B cell (primary cell): ENCODE measurements at regions not wholly inside any gene's neighbourhood (a gene's known extent, or its start where the extent isn't known, plus 50 kb on each side); places are given as distances from the start of the nearest gene placed in this dataset.

Source experiments
- ATAC-seq: fragments of 200-7000 bp; cut with Tn5 transposase; one replicate; pipeline ENCODE4 v1.10.0; 2021; ENCODE audit warnings: low read depth, mild to moderate bottlenecking, moderate number of reproducible peaks, moderate library complexity
- CTCF ChIA-PET: fragments of 350-600 bp; sonication (Branson Sonifier 250); formaldehyde crosslinking; loops from one replicate; lab custom pipeline; 2021; ENCODE audit warnings: antibody characterized with exemption, inconsistent platforms; lab: Charles Lee
- POLR2A ChIA-PET: fragments of 350-600 bp; sonication (Branson Sonifier 250); formaldehyde crosslinking; loops from one replicate; lab custom pipeline; 2021; ENCODE audit warnings: antibody characterized with exemption; lab: Charles Lee
- DNase-seq: peaks from one replicate; pipeline ENCODE4 v3.0.0; 2013
- H2AFZ ChIP-seq: 2 replicates; pipeline ENCODE4 v1.6.1; 2012; ENCODE audit warnings: mild to moderate bottlenecking, low read depth, low read length; ENCODE audit not compliant: insufficient read depth, poor library complexity, severe bottlenecking
- H3K27ac ChIP-seq, 2 donors: 1 replicate in 1 of 2; 2 replicates in 1 of 2; pipeline ENCODE4 v1.5.1; 2012 to 2013; ENCODE audit warnings: low read length in 2 of 2, mild to moderate bottlenecking in 2 of 2, moderate library complexity in 1 of 2
- H3K27me3 ChIP-seq, 4 experiments: fragments of 200-600 bp in 1 of 4; sonication (generic) in 1 of 4; replicated peaks in 1 of 4; 1 replicate in 2 of 4; 2 replicates in 2 of 4; pipeline versions ENCODE4 v1.6.1 to v1.7.0; 2013 to 2016; ENCODE audit warnings: low read length in 3 of 4, mild to moderate bottlenecking in 2 of 4, mixed read lengths in 1 of 4, moderate library complexity in 1 of 4; ENCODE audit not compliant: insufficient read depth in 4 of 4, control insufficient read depth in 3 of 4; ENCODE audit errors: control extremely low read depth in 1 of 4
- H3K36me3 ChIP-seq, 2 experiments: replicated peaks in 1 of 2; 1 replicate in 1 of 2; 2 replicates in 1 of 2; pipeline versions ENCODE4 v1.6.1 to v1.7.1; 2013; ENCODE audit warnings: low read length in 1 of 2; ENCODE audit not compliant: insufficient read depth in 2 of 2, control insufficient read depth in 1 of 2; ENCODE audit errors: control extremely low read depth in 1 of 2, extremely low read depth in 1 of 2
- H3K4me1 ChIP-seq, 2 donors: fragments of 200-600 bp in 1 of 2; sonication (generic) in 1 of 2; 1 replicate in 1 of 2; 2 replicates in 1 of 2; pipeline versions ENCODE4 v1.5.1 to v1.6.1; 2013 to 2017; ENCODE audit warnings: low read length in 2 of 2; ENCODE audit not compliant: control insufficient read depth in 2 of 2, insufficient read depth in 2 of 2
- H3K4me2 ChIP-seq: replicated peaks from 2 replicates; pipeline ENCODE3; 2012; ENCODE audit warnings: mild to moderate bottlenecking, low read depth, low read length; ENCODE audit not compliant: poor library complexity, severe bottlenecking
- H3K4me3 ChIP-seq, 5 experiments: fragments of 200-600 bp in 1 of 5; sonication (generic) in 1 of 5; 1 replicate in 3 of 5; 2 replicates in 2 of 5; pipeline versions ENCODE4 v1.5.1 to v1.7.0; 2011 to 2016; ENCODE audit warnings: low read length in 4 of 5, mild to moderate bottlenecking in 4 of 5, low read depth in 2 of 5, control low read depth in 1 of 5, moderate library complexity in 1 of 5; ENCODE audit not compliant: insufficient read depth in 1 of 5; ENCODE audit errors: control extremely low read depth in 1 of 5, extremely low read depth in 1 of 5
- H3K79me2 ChIP-seq: fragments of 200-600 bp; sonication (generic); one replicate; pipeline ENCODE4 v1.6.0; 2016; ENCODE audit warnings: low read length; ENCODE audit not compliant: control insufficient read depth, insufficient read depth
- H3K9ac ChIP-seq: fragments of 200-600 bp; sonication (generic); 2 replicates; pipeline ENCODE4 v1.6.1; 2017; ENCODE audit warnings: mild to moderate bottlenecking, low read length, moderate library complexity
- H3K9me3 ChIP-seq, 3 donors: one replicate each; pipeline versions ENCODE4 v1.6.1 to v1.7.1; 2013; ENCODE audit warnings: low read length in 2 of 3; ENCODE audit not compliant: control insufficient read depth in 2 of 3, insufficient read depth in 1 of 3; ENCODE audit errors: control extremely low read depth in 1 of 3
- H4K20me1 ChIP-seq: 2 replicates; pipeline ENCODE4 v1.6.0; 2012; ENCODE audit warnings: mild to moderate bottlenecking, low read length; ENCODE audit not compliant: insufficient read depth, control insufficient read depth, poor library complexity, severe bottlenecking
- H3K27ac Mint-ChIP-seq: one replicate; pipeline ENCODE4 v1.8.0; 2021; ENCODE audit warnings: mixed read lengths
- H3K27me3 Mint-ChIP-seq: one replicate; pipeline ENCODE4 v1.8.0; 2021; ENCODE audit warnings: mixed read lengths
- H3K4me1 Mint-ChIP-seq: one replicate; pipeline ENCODE4 v1.8.0; 2021; ENCODE audit warnings: mixed read lengths
- H3K4me3 Mint-ChIP-seq: one replicate; pipeline ENCODE4 v1.8.0; 2021; ENCODE audit warnings: mixed read lengths
- H3K9me3 Mint-ChIP-seq: one replicate; pipeline ENCODE4 v1.8.0; 2022; ENCODE audit warnings: mixed read lengths; ENCODE audit not compliant: insufficient read depth
- CTCF ChIP-seq: fragments of 200-600 bp; IDR thresholded peaks from one replicate; pipeline ENCODE4 v1.8.0; 2022; ENCODE audit warnings: antibody characterized with exemption, mild to moderate bottlenecking
- EZH2 ChIP-seq: IDR thresholded peaks from 2 replicates; pipeline ENCODE4 v1.6.1; 2012; ENCODE audit warnings: borderline replicate concordance, low read depth, mild to moderate bottlenecking, moderate library complexity, low read length; ENCODE audit not compliant: insufficient read depth, poor library complexity, severe bottlenecking
- WGBS: methylation state at CpG from one replicate; pipeline ENCODE4 v1.1.5; 2013; ENCODE audit warnings: missing lambda C conversion rate; ENCODE audit not compliant: insufficient coverage; 5-methylcytosine and 5-hydroxymethylcytosine counted together
- intact Hi-C: fragments of 100-400 bp; cut with micrococcal nuclease; formaldehyde crosslinking; loops from one replicate; pipeline ENCODE4 v1.10.0; 2022

- Mint-ChIP-seq H3K4me3 (no peak overlapping the region), H3K27ac (no peak overlapping the region), H3K27me3 (peaks cover 18% of the 10 kb centered on the region), H3K4me1 (no peaks in the 10 kb centered on the region), H3K9me3 (no peaks in the 10 kb centered on the region)
- WGBS, result 98% methylated on average over 3 of the region's 4 CpGs
- Histone ChIP-seq H4K20me1 (no peaks in the 10 kb centered on the region), H3K36me3 (no peaks in the 10 kb centered on the region), H3K27me3 (peaks cover 0 to 6% (median 0%) of the 10 kb centered on the region in 4 experiments), H3K27ac (no peak overlapping the region), H2AFZ (no peak overlapping the region), H3K9ac (no peak overlapping the region), H3K4me2 (no peak overlapping the region), H3K4me1 (no peaks in the 10 kb centered on the region), H3K4me3 (no peak overlapping the region), H3K79me2 (no peaks in the 10 kb centered on the region), H3K9me3 (no peaks in the 10 kb centered on the region)
- ChIA-PET POLR2A (no interaction called here), CTCF (no interaction called here)
- ATAC-seq (no peak), DNase-seq (no peak)
- intact Hi-C loops, result no loop called here
- no peak for TF ChIP-seq EZH2
- no peak for TF ChIP-seq CTCF
These were observed 158.9 kb downstream of the TMX1 start for GRCh38 chr14:51398898-51399297.

DNA sequence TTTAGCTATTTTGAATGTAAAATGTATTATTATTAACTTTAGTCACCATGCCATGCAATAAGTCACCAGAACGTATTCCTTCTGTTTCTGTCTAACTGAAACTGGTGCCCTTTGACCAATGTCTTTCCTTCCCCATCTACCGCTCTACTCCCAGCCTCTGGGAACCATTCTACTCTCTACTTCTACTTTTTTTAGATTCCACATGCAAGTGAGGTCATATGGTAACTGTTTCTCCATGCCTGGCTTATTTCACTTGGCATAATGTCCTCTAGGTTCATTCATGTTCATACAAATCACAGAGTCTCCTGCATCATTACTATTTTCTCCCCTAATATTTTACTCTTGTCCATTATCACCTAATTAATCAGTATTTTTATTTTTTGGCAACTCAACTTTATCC is 160.1 kb downstream of the TMX1 start:
- intact Hi-C loops, result no loop called here
- 61% methylated on average over 2 of the region's 2 CpGs for WGBS
- H3K27me3 Mint-ChIP-seq, result peaks cover 18% of the 10 kb centered on the region

More for the DNA sequence above, 160.1 kb downstream of the TMX1 start:
- Histone ChIP-seq H3K9ac (no peak overlapping the region), H3K4me3 (no peak overlapping the region), H3K36me3 (no peaks in the 10 kb centered on the region), H3K4me1 (no peaks in the 10 kb centered on the region), H4K20me1 (no peaks in the 10 kb centered on the region), H2AFZ (no peak overlapping the region), H3K9me3 (no peaks in the 10 kb centered on the region), H3K27me3 (peaks cover 0 to 2% (median 0%) of the 10 kb centered on the region in 4 experiments), H3K27ac (no peak overlapping the region), H3K79me2 (no peaks in the 10 kb centered on the region), H3K4me2 (no peak overlapping the region)
- ChIA-PET POLR2A (no interaction called here), CTCF (no interaction called here)
- Mint-ChIP-seq H3K9me3 (no peaks in the 10 kb centered on the region), H3K27ac (no peak overlapping the region), H3K4me3 (no peak overlapping the region), H3K4me1 (no peaks in the 10 kb centered on the region)
- no peak for DNase-seq
- TF ChIP-seq EZH2, result no peak
- TF ChIP-seq CTCF, result no peak
- no peak for ATAC-seq
